Mammary epithelial cell (primary cell): ENCODE measurements at regions not wholly inside any gene's neighbourhood (a gene's known extent, or its start where the extent isn't known, plus 50 kb on each side); places are given as distances from the start of the nearest gene placed in this dataset.

Experiments
- CTCF ChIP-seq, 2 donors: IDR thresholded peaks in 1 of 2; conservative IDR thresholded peaks in 1 of 2; 2 replicates each; pipeline ENCODE4 v1.5.1; 2011 to 2012; ENCODE audit warnings: inconsistent platforms in 2 of 2, low read length in 2 of 2, mild to moderate bottlenecking in 2 of 2, control low read depth in 1 of 2, low read depth in 1 of 2; ENCODE audit not compliant: insufficient read depth in 1 of 2; ENCODE audit errors: extremely low read depth in 1 of 2
- EZH2 ChIP-seq: IDR thresholded peaks from 2 replicates; pipeline ENCODE4 v1.6.1; 2012; ENCODE audit warnings: low read length, inconsistent platforms, borderline replicate concordance

GRCh38 chr2:224324604-224325003 is 77.3 kb downstream of the FAM124B start:
- TF ChIP-seq CTCF (conservative IDR thresholded peaks at IDR 0.05 in 1 of 2, IDR thresholded peaks at IDR 0.05 in 1 of 2; ENCODE audit: extremely low read depth in 1 of 2, insufficient read depth in 1 of 2, low read depth in 1 of 2, low read length in 2 of 2) (no peak), EZH2 (no peak)
